HG03432 (cell line): ENCODE measurements at regions not wholly inside any gene's neighbourhood (a gene's known extent, or its start where the extent isn't known, plus 50 kb on each side); places are given as distances from the start of the nearest gene placed in this dataset.
"Not testable (repeated sequence)": the region's sequence is repeated elsewhere in the genome, so short reads cannot be mapped to it uniquely, and the experiment has no call there.

ENCODE experiments used
- ATAC-seq: cut with Tn5 transposase; IDR thresholded peaks from one replicate; pipeline ENCODE4 v1.9.1; 2021; ENCODE audit warnings: mild to moderate bottlenecking, moderate library complexity; ENCODE audit not compliant: unreplicated experiment

DNA sequence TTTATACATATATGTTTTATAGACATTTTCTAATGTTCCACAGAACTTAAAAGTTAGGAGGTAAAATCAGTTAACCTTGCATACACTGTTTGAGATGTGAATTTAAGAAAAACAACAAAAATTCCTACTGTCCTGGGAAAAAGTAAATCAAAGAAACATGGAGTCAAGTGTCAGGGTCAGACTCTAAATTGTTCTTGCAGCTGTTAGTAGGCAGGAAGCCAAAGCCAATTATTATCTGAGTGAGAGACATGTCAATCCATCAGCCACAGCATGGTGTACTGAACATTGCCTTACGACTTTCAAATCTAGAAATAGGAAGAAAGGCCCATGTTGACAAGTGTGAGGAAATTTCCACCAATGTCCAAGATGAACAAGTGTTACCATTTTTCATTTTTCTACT, 461.2 kb upstream of the MBL2 start:
- no peak for ATAC-seq

GRCh38 chr10:53230651-53231050, 458.1 kb upstream of the MBL2 start:
- no peak for ATAC-seq

- ATAC-seq, result no peak
Measured at GRCh38 chr10:53223851-53224250, 451.3 kb upstream of the MBL2 start.

GRCh38 chr10:53222806-53223205, 450.2 kb upstream of the MBL2 start:
- no peak for ATAC-seq

DNA sequence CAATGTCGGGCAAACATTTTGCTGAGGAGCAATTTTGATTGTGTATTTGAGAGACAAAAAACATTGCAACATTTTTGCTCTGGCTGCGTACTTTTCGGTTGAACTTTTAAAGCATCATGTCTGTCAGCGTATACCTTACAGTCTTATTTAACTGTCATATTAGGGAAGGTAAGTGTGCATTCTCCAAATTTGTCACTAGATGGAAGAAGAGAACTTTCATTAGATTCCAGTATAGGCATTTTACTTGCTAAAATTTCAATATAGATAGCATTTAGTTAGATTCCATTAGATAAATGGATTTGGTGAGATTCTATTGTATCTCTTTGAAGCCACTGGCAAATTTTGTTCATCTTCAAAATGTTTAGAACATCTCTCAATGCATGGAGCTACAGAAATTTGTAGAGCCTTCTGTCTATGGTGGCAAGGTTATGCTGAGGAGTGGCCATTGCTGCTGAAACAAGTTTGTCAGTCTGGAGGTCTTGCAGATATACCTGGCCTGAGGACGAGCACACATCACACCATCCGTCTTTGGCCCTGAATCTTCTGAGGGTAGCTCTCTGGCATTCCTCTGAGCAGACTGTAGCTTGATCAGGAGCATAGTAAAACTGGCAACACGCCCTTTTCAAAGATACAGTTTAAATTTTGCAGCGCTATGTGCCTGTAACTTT, 437.5 kb upstream of the MBL2 start:
- ATAC-seq, result no peak

DNA sequence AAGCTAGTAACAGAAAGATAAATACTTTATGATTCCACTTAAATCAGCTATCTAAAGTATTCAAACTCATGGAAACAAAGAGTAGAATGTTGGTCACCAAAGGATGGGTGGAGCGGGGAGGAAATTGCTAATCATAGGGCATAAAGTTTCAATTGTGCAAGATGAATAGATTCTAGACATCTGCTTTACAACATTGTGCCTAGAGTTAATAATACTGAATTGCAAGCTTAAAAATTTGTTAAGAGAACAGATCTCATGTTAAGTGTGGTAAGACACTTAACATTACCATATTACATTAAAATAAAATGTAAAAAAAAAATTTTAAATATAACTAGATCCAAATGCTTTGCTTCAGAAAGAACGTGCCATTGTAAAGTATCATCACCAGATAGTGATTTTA, 411.1 kb upstream of the MBL2 start:
- no peak for ATAC-seq

DNA sequence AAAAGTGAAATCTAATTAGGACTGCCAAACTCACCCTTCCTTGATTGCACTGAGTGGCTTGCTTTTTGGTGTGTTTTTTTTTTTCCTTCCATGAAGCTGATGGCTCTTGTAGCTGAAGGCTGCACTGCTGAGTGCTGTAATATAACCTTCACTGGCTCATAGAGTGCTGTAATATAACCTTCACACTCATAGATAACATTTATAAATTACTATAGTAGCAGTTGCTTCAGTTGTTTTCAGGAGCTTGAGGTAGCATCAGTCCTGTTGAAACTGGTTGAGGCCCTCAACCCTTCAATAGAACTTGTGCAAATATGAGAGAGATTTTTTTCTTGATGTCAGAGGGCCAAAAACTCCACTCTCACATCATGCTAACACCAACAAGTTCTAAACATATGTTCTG, 404.9 kb upstream of the MBL2 start:
- ATAC-seq, result no peak

DNA sequence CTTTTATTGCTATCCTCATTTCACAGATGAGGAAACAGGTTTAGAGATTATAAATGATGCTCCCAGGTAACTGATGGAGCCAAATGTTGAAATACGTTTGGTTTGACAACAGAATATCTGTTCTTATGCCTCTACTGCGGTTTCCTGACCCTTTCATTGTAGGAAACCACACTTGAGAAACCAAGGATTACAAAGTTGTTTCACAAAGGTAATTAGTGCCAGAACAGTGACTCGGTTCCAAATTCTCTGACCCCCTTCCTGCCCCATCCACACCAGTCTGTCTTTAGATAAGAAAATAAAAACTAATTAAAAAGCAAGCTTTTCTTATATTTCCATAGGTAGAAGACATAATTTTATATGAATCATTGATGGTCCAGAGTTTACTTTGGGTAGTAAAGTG, 393.7 kb upstream of the MBL2 start:
- no peak for ATAC-seq

DNA sequence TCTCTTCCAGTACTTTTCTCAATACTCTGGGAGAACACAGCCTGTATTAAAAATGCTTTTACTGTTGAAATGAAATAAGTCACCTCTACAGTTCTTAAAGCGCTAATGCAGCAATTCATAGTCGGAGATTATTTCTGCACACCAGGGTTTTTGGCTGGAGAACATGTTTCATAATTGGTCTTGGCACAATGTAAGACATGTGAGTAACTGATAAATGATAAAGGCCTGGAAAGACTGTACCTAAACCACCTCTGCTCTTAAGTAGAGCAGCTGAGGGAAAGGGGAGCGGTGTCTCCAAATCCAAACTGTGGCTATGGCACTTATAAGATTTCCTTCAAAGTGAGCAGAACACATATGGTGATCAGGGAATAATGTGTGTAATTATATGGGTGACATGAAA, 390.3 kb upstream of the MBL2 start:
- no peak for ATAC-seq

GRCh38 chr10:53161231-53161630, 388.6 kb upstream of the MBL2 start:
- no peak for ATAC-seq

GRCh38 chr10:53155674-53156073, 383.1 kb upstream of the MBL2 start:
- not testable (repeated sequence) for ATAC-seq

GRCh38 chr10:53153831-53154230, 381.2 kb upstream of the MBL2 start:
- no peak for ATAC-seq

- ATAC-seq, result no peak
Measured at GRCh38 chr10:53140506-53140905, 367.9 kb upstream of the MBL2 start.

DNA sequence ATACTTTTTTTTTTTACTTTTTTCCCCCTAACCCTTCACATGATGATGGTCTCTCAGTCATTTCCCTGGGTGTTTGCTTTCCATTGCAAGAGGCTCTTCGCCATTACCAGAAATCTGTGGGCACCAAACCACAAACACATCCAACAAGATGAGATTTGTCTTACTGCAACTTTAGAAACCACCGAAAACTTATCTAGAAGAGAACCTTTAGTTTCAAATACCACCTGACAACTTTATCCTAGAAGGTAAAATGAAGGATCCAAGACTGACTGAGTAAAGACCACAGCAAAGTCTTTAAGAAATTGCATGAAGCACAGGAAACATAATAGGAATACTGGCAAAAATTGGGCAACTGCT, 363.3 kb upstream of the MBL2 start:
- peak; percentile 34 for ATAC-seq

GRCh38 chr10:53135213-53135896, 362.8 kb upstream of the MBL2 start:
- ATAC-seq, result peak; percentile 85

DNA sequence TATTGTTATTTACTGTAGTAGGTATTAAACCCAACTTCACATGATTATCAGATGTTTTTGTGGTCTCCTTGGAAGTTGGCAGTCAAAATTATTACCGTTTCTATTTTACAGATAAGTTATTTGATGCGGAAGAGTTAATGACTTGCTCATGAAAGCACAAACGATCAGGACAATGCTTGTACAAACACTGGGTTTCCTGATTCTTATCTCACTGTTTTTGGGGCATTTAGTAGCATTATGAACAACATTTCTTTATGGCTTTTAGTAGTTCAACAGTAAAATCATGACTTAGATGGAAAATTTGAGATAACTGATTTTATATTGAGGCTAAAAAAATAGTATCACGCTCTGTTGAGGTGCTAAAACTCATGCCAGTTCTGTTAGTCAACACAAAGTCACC, 361.5 kb upstream of the MBL2 start:
- no peak for ATAC-seq

GRCh38 chr10:53130337-53130736, 357.8 kb upstream of the MBL2 start:
- ATAC-seq, result no peak

DNA sequence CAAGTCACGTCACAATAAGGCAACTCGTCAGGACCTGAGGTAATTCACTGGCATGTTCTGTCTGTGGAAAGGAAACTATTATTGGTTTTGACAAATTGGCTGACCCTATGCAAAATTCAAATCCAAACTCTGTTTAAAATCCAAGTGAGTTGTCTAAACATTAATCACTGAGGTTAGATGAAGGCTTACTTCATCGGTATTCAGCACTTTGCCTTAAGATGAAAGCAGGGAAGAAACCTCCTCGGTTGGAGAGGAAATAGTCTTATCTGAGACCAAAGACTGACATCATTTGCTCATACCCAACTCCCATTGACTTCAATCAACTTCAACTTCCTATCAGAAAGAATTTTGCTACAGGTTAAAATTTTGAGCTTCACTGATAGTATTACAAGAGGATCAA, 355.1 kb upstream of the MBL2 start:
- no peak for ATAC-seq

- no peak for ATAC-seq
Measured at GRCh38 chr10:53123311-53123710, 350.7 kb upstream of the MBL2 start.

- peak; percentile 69 for ATAC-seq
Measured at GRCh38 chr10:53122281-53122680, 349.7 kb upstream of the MBL2 start.

- ATAC-seq, result no peak
Measured at GRCh38 chr10:53115660-53116059, 343.1 kb upstream of the MBL2 start.

GRCh38 chr10:53111529-53111928, 338.9 kb upstream of the MBL2 start:
- ATAC-seq, result no peak

GRCh38 chr10:53109320-53109719, 336.7 kb upstream of the MBL2 start:
- no peak for ATAC-seq
